ENCODE measurements at regions not wholly inside any gene's neighbourhood (a gene's known extent, or its start where the extent isn't known, plus 50 kb on each side); places are given as distances from the start of the nearest gene placed in this dataset.

DNA sequence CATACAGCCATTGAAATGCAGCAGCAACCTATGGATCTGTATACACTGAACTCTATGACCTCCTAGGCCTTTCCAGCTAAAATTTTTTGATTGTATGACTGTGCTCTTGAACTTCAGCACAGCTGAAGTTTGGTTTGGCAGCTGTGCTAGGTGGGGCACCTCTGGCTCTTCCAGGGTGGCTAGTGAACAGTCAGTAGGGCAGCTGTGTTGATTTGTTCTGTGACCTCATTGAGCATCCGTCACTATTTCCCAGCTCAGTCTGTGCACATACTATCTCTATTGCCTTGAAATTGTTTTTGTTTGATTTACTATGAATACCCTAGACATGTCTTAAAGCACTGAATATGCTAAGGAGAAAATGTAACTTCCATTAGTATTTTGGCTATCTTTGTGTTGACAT is 363.2 kb upstream of the NAALADL2 start:
- H3K27ac Mint-ChIP-seq, result no peak overlapping the region
- H4K20me1 ChIP-seq (ENCODE audit: insufficient read depth, low read length), result no peaks in the 10 kb centered on the region
- peaks cover 2% of the 10 kb centered on the region for H3K4me1 Mint-ChIP-seq
- H3K79me2 ChIP-seq (ENCODE audit: insufficient read depth, low read length), result no peaks in the 10 kb centered on the region
- DNase-seq, result no peak
- H3K9me3 Mint-ChIP-seq, result peaks cover 0 to 3% (median 0%) of the 10 kb centered on the region in 7 donors
- no peak overlapping the region for H2AFZ ChIP-seq (ENCODE audit: insufficient read depth, low read depth, low read length, poor library complexity, severe bottlenecking)
- H3K4me1 ChIP-seq (ENCODE audit: control insufficient read depth in 1 of 2, insufficient read depth in 2 of 2, low read length in 2 of 2), result no peaks in the 10 kb centered on the region
- H3K36me3 ChIP-seq (replicated peaks in 1 of 2; ENCODE audit: control insufficient read depth in 1 of 2, insufficient read depth in 2 of 2, low read length in 2 of 2), result no peaks in the 10 kb centered on the region
- H3K9me3 ChIP-seq (replicated peaks in 1 of 2; ENCODE audit: control insufficient read depth in 1 of 2, insufficient read depth in 1 of 2, low read length in 2 of 2), result no peaks in the 10 kb centered on the region
- H3K27me3 Mint-ChIP-seq (ENCODE audit: low read depth in 3 of 3), result no peaks in the 10 kb centered on the region
- TF ChIP-seq CTCF (IDR thresholded peaks at IDR 0.05), result no peak
- no peak overlapping the region for H3K27ac ChIP-seq (ENCODE audit: low read depth in 1 of 2, low read length in 2 of 2)
- no peak overlapping the region for H3K4me3 Mint-ChIP-seq
- intact Hi-C loops (cut with micrococcal nuclease), result no loop called here
- H3K27me3 ChIP-seq (ENCODE audit: control insufficient read depth in 2 of 2, insufficient read depth in 2 of 2, low read length in 2 of 2), result no peaks in the 10 kb centered on the region
- H3K9ac ChIP-seq (ENCODE audit: insufficient read depth, low read length, poor library complexity, severe bottlenecking), result no peak overlapping the region
- H3K4me2 ChIP-seq (replicated peaks; ENCODE audit: extremely low read depth, low read length, poor library complexity, severe bottlenecking), result no peak overlapping the region
- H3K36me3 Mint-ChIP-seq, result no peaks in the 10 kb centered on the region
- WGBS (ENCODE audit: insufficient coverage), result no CpG with 5 or more reads among the region's 1 CpG
- H3K4me3 ChIP-seq (replicated peaks in 1 of 3; ENCODE audit: low read depth in 2 of 3, low read length in 3 of 3), result no peak overlapping the region

- Mint-ChIP-seq H3K36me3 (no peaks in the 10 kb centered on the region), H3K27me3 (ENCODE audit: low read depth in 3 of 3) (no peaks in the 10 kb centered on the region), H3K4me3 (no peak overlapping the region), H3K4me1 (peaks cover 2% of the 10 kb centered on the region), H3K9me3 (peaks cover 0 to 4% (median 1%) of the 10 kb centered on the region in 7 donors), H3K27ac (no peak overlapping the region)
- whole genome bisulfite sequencing (ENCODE audit: insufficient coverage), result no CpG with 5 or more reads among the region's 2 CpGs
- no peak overlapping the region for H3K4me3 ChIP-seq (replicated peaks in 1 of 3; ENCODE audit: low read depth in 2 of 3, low read length in 3 of 3)
- H3K4me1 ChIP-seq (ENCODE audit: control insufficient read depth in 1 of 2, insufficient read depth in 2 of 2, low read length in 2 of 2), result no peaks in the 10 kb centered on the region
- H3K27ac ChIP-seq (ENCODE audit: low read depth in 1 of 2, low read length in 2 of 2), result no peak overlapping the region
- H3K9me3 ChIP-seq (replicated peaks in 1 of 2; ENCODE audit: control insufficient read depth in 1 of 2, insufficient read depth in 1 of 2, low read length in 2 of 2), result no peaks in the 10 kb centered on the region
- no peak overlapping the region for H3K4me2 ChIP-seq (replicated peaks; ENCODE audit: extremely low read depth, low read length, poor library complexity, severe bottlenecking)
- H3K79me2 ChIP-seq (ENCODE audit: insufficient read depth, low read length), result no peaks in the 10 kb centered on the region
- no peak overlapping the region for H2AFZ ChIP-seq (ENCODE audit: insufficient read depth, low read depth, low read length, poor library complexity, severe bottlenecking)
- H3K36me3 ChIP-seq (replicated peaks in 1 of 2; ENCODE audit: control insufficient read depth in 1 of 2, insufficient read depth in 2 of 2, low read length in 2 of 2), result no peaks in the 10 kb centered on the region
- DNase-seq, result no peak
- no peak overlapping the region for H3K9ac ChIP-seq (ENCODE audit: insufficient read depth, low read length, poor library complexity, severe bottlenecking)
- TF ChIP-seq CTCF (IDR thresholded peaks at IDR 0.05), result no peak
- H3K27me3 ChIP-seq (ENCODE audit: control insufficient read depth in 2 of 2, insufficient read depth in 2 of 2, low read length in 2 of 2), result no peaks in the 10 kb centered on the region
- intact Hi-C loops (cut with micrococcal nuclease), result no loop called here
- H4K20me1 ChIP-seq (ENCODE audit: insufficient read depth, low read length), result no peaks in the 10 kb centered on the region
Observed at GRCh38 chr3:174498638-174499037, 360.5 kb upstream of the NAALADL2 start.
